Type B pancreatic cell (in vitro differentiated cells): ENCODE measurements at regions not wholly inside any gene's neighbourhood (a gene's known extent, or its start where the extent isn't known, plus 50 kb on each side); places are given as distances from the start of the nearest gene placed in this dataset.

Experiments used
- DNase-seq: peaks from one replicate; pipeline ENCODE4 v3.0.0; 2021; ENCODE audit warnings: mixed read lengths; ENCODE audit not compliant: unreplicated experiment; ENCODE audit errors: extremely low spot score
- H3K27ac Mint-ChIP-seq: 2 replicates; pipeline ENCODE4 v1.8.0; 2021; ENCODE audit warnings: mild to moderate bottlenecking, mixed read lengths
- H3K27me3 Mint-ChIP-seq: 2 replicates; pipeline ENCODE4 v1.8.0; 2021; ENCODE audit warnings: mixed read lengths
- H3K36me3 Mint-ChIP-seq: 2 replicates; pipeline ENCODE4 v1.8.0; 2021; ENCODE audit warnings: mixed read lengths
- H3K4me1 Mint-ChIP-seq: one replicate; pipeline ENCODE4 v1.8.0; 2021; ENCODE audit warnings: mixed read lengths; ENCODE audit not compliant: unreplicated experiment
- H3K4me3 Mint-ChIP-seq: 2 replicates; pipeline ENCODE4 v1.8.0; 2021; ENCODE audit warnings: mild to moderate bottlenecking, mixed read lengths
- H3K9me3 Mint-ChIP-seq: 2 replicates; pipeline ENCODE4 v1.8.0; 2021; ENCODE audit warnings: mixed read lengths
- TF ChIP-seq, protein P1 (sequence below): fragments of 200-600 bp; sonication (generic); conservative IDR thresholded peaks from 2 replicates; pipeline ENCODE4 v1.5.0; 2021; ENCODE audit warnings: antibody characterized with exemption, mild to moderate bottlenecking

DNA sequence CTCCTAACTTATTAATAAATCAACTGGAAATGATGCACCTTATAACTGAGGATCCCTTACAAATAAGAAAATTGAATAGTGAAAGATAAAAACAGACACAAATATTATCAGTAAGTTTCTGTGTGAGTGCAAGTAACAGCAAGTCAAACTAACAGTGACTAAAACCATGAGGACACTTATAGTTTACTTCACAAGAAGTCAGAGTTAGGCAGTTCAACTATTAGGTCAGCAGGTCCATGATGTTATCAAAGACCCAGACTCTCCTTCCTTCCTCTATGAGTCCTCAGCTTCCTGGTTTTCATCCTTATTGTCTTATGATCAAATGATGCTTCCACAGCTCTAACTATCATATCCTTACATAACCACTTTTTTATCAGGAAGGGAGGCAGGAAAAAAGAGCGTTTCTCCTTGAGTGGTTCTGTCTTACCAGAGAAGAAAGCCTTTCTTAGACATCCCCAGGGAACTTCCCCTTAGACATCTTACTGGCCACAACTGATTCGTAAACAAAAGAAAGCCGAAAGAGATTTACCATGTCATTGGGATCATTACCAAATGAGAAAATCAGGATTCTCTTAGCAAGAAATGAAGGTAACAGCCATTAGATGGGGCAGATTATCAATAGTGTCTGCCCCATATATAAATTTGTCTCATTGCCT is 114.3 kb upstream of the LRFN2 start:
- TF ChIP-seq, protein P1, sequence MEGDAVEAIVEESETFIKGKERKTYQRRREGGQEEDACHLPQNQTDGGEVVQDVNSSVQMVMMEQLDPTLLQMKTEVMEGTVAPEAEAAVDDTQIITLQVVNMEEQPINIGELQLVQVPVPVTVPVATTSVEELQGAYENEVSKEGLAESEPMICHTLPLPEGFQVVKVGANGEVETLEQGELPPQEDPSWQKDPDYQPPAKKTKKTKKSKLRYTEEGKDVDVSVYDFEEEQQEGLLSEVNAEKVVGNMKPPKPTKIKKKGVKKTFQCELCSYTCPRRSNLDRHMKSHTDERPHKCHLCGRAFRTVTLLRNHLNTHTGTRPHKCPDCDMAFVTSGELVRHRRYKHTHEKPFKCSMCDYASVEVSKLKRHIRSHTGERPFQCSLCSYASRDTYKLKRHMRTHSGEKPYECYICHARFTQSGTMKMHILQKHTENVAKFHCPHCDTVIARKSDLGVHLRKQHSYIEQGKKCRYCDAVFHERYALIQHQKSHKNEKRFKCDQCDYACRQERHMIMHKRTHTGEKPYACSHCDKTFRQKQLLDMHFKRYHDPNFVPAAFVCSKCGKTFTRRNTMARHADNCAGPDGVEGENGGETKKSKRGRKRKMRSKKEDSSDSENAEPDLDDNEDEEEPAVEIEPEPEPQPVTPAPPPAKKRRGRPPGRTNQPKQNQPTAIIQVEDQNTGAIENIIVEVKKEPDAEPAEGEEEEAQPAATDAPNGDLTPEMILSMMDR = no peak
- peaks cover 21% of the 10 kb centered on the region for H3K4me1 Mint-ChIP-seq
- H3K27me3 Mint-ChIP-seq = peaks cover 25% of the 10 kb centered on the region
- no peak for DNase-seq
- H3K27ac Mint-ChIP-seq = no peak overlapping the region
- no peaks in the 10 kb centered on the region for H3K9me3 Mint-ChIP-seq
- H3K4me3 Mint-ChIP-seq = no peak overlapping the region
- no peaks in the 10 kb centered on the region for H3K36me3 Mint-ChIP-seq

DNA sequence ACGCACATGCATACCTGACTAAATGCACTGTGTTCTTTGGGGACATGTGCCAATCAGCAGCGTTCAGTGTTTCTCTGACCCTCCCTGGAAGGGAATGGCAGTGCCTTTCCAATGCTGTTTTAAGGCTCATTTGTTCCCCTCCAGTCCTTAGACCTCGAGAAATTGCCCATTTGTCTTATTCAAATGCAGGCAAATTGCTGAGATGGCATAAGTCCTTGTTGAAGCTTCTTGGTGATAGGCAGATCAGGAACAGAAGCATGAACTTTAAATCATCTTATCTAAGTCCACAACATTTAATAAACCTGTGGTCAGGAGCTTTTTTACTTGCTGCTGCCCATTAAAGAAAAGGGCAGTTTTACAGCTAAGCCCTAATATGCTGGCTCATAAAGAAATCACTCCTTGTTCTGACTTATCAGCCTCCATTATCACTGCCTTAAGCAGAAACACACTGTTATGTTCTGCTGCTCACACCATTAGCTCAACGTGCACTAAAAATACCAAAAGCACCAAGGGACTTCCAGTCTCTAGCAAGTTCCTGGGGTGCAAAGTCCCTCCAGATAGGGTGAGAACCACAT is 112.9 kb upstream of the LRFN2 start:
- no peaks in the 10 kb centered on the region for H3K9me3 Mint-ChIP-seq
- TF ChIP-seq, protein P1 = no peak
- H3K27me3 Mint-ChIP-seq = peaks cover 25% of the 10 kb centered on the region
- H3K4me3 Mint-ChIP-seq = no peak overlapping the region
- peaks cover 11% of the 10 kb centered on the region for H3K4me1 Mint-ChIP-seq
- DNase-seq = no peak
- H3K36me3 Mint-ChIP-seq = no peaks in the 10 kb centered on the region
- H3K27ac Mint-ChIP-seq = no peak overlapping the region

DNA sequence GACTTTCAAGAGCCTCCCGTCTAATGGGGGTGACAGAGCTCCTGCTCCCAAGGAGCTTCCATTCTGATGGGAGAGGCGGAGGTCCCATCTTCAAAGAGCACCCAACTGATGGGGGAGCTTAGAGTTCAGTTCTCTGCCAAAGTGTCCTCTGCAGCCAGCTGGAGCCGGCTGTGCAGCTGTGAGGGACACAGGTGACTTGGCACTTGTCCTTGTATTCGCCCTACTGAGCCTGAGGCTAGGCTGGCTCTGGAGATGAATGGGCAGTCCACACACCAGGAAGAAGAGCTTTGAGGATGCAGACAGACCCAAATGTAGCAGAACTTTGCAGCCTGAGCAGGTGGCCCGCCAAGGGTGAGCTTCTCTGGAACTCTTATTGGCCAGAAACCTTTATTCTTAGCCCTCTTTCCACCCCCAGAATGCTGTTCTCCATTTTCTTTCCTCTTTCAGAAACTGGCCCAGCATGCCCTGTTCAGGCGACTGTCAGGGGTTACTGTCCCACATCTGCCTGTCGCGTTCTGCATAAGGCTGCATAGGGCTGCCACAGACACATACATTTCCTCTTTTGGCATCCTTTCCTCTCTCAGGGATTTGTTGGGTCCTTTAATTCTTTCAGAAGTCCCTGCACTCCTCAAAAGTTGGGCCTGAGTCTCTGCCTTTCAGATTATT is 108.7 kb upstream of the LRFN2 start:
- Mint-ChIP-seq H3K27ac (no peak overlapping the region), H3K36me3 (no peaks in the 10 kb centered on the region)

DNA sequence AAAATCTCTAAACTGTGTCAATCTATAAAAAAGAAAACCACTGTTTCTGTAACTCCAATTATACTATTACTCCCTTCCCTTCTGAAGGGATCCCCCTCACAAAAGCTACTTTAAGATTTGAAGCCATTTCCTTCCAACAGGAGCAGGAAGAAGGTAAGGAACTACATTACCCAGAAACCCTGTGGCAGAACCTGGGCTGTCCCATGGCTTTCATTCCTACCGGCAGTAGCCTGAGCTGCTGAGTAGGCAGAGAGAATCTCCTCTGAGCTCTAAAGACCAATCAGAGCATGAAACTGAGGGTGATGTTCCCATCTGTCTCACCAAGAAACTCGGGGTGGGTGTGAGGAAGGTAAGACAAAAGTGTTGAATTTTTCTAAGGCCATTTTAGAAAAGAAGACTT is 108.0 kb upstream of the LRFN2 start:
- TF ChIP-seq, protein P1 = no peak
- Mint-ChIP-seq H3K4me3 (no peak overlapping the region), H3K4me1 (peaks cover 3% of the 10 kb centered on the region), H3K36me3 (no peaks in the 10 kb centered on the region), H3K27me3 (peaks cover 3% of the 10 kb centered on the region), H3K9me3 (no peaks in the 10 kb centered on the region), H3K27ac (no peak overlapping the region)
- no peak for DNase-seq

More for the DNA sequence above, 108.7 kb upstream of the LRFN2 start:
- no peak for DNase-seq
- Mint-ChIP-seq H3K27me3 (peaks cover 3% of the 10 kb centered on the region), H3K9me3 (no peaks in the 10 kb centered on the region), H3K4me1 (peaks cover 3% of the 10 kb centered on the region), H3K4me3 (no peak overlapping the region)
- TF ChIP-seq, protein P1 = no peak

DNA sequence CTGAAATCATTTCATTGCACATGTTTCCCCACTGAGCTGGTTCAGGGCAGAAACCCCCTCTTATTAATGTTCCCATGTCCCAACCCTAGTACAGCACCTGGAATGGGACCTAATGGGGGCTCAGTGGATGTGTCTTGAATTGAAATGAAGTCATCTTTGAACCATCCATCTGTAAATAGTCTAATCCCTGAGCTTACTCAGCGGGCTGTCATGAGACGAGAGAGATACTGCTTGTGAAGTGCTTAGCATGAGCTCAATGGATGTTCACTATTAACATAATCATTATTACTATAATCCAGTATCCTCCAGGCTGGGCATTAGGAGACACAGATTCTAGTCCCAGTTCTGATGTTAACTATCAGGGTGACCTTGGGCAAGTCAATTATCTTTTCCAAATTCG is 106.6 kb upstream of the LRFN2 start:
- no peak overlapping the region for H3K4me3 Mint-ChIP-seq
- no peaks in the 10 kb centered on the region for H3K36me3 Mint-ChIP-seq
- DNase-seq = no peak
- TF ChIP-seq, protein P1 = no peak
- no peak overlapping the region for H3K27ac Mint-ChIP-seq
- H3K4me1 Mint-ChIP-seq = peaks cover 4% of the 10 kb centered on the region
- H3K9me3 Mint-ChIP-seq = no peaks in the 10 kb centered on the region
- H3K27me3 Mint-ChIP-seq = peaks cover 9% of the 10 kb centered on the region
